GM13977 (cell line): ENCODE measurements at regions not wholly inside any gene's neighbourhood (a gene's known extent, or its start where the extent isn't known, plus 50 kb on each side); places are given as distances from the start of the nearest gene placed in this dataset.

Experiments
- DNase-seq: peaks from one replicate; pipeline ENCODE4 v3.0.0; 2012; ENCODE audit warnings: low spot score
- in situ Hi-C: fragments of 300-500 bp; cut with MboI; formaldehyde crosslinking; loops from one replicate; pipeline ENCODE4 v1.12.0; 2022; ENCODE audit warnings: low sequenced_read_pairs, low pct_unique_long_range_greater_than_20kb, mixed read lengths, inconsistent platforms; ENCODE audit not compliant: unreplicated experiment
- TF ChIP-seq, protein P1 (sequence below): IDR thresholded peaks from 2 replicates; pipeline ENCODE4 v1.5.1; 2012; ENCODE audit warnings: mild to moderate bottlenecking, control low read depth; ENCODE audit not compliant: insufficient read depth; ENCODE audit errors: extremely low read depth, missing control alignments

DNA sequence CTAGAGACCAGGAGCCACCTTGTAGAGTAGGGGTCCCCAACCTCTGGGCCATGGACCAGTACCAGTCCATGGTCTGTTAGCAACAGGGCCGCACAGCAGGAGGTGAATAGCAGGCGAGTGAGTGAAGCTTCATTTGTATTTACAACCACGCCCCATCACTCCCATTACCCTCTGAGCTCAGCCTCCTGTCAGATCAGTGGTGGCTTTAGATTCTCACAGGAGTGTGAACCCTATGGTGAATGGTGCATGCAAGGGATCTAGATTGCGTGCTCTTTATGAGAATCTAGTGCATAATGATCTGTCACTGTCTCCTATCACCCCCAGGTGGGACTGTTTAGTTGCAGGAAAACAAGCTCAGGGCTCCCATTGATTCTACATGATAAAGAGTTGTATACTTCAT, 303.6 kb downstream of the KCNRG start:
- in situ Hi-C loops = no loop called here
- DNase-seq = no peak
- TF ChIP-seq, protein P1, sequence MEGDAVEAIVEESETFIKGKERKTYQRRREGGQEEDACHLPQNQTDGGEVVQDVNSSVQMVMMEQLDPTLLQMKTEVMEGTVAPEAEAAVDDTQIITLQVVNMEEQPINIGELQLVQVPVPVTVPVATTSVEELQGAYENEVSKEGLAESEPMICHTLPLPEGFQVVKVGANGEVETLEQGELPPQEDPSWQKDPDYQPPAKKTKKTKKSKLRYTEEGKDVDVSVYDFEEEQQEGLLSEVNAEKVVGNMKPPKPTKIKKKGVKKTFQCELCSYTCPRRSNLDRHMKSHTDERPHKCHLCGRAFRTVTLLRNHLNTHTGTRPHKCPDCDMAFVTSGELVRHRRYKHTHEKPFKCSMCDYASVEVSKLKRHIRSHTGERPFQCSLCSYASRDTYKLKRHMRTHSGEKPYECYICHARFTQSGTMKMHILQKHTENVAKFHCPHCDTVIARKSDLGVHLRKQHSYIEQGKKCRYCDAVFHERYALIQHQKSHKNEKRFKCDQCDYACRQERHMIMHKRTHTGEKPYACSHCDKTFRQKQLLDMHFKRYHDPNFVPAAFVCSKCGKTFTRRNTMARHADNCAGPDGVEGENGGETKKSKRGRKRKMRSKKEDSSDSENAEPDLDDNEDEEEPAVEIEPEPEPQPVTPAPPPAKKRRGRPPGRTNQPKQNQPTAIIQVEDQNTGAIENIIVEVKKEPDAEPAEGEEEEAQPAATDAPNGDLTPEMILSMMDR = no peak

DNA sequence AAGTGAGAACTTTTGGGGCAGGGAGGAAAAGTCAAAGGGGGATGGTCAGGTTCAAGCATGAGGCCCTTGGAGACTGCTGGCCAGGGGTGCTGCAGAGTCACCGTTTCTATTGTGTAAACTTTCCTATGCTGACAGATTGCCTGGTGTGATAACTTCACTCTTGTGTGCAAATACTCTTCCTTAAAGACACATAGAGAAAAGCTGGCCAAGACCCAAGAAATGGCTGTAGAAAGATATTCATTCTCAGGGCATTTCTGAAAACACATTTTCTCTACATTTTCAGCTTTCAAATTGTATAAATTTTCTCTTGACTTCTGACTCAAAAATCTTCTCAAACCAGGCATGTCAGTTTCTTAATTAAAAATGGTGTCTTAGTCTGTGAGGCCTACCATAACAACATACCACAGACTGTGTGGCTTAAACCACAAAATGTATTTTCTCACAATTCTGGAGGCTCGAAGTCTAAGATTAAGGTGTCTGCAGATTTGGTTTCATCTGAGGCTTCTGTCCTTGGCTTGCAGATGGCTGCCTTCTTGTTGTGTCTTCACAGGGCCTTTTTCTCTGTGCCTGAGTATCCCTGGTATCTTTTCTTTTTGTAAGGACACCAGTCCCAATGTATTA, 304.5 kb downstream of the KCNRG start:
- TF ChIP-seq, protein P1 = no peak
- no peak for DNase-seq
- in situ Hi-C loops = no loop called here

DNA sequence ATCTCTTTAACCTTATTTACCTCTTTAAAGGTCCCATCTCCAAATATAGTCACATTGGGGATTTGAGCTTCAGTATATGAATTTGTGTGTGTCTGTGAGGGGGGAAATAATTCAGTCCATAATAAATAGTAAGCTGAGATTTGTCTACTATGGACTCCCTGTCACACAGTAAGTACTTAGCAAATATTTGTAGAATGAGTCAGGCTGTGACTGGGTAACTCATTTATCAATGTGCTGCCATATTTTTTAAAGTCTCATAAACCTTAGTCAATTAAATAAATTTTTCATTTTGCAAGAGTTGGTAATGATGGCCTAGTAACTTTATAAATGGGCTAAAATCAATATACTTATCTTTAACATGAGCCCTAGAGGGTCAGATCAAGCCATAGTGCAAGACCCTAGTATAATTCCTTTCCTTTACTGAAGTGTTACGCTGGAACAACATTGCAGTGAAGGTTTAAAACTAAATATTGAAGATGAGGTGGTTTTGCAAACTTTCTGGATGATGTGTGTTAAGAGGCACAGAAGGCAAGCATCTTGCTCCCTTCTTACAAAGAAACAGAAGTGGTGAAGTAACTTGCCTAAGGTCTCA, 305.1 kb downstream of the KCNRG start:
- in situ Hi-C loops = no loop called here
- TF ChIP-seq, protein P1 = no peak
- no peak for DNase-seq

DNA sequence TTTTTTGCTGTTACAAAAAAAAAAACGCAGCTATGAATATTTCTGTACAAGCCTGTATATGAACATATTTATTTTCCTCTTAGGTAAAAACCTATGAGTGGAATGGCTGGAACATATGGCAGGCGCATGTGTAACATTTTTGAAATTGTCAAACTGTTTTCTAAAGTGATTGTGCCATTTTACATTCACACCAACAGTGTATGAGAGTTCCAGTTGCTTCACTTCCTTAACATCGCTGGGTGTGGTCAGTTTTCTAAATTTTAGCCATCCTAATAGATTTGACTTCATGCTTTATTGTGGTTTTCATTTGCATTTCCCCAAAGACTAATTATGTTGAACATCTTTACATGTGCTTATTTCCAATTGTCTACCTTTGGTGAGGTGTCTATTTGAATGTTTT, 306.8 kb downstream of the KCNRG start:
- no peak for DNase-seq
- TF ChIP-seq, protein P1 = no peak
- in situ Hi-C loops = no loop called here

DNA sequence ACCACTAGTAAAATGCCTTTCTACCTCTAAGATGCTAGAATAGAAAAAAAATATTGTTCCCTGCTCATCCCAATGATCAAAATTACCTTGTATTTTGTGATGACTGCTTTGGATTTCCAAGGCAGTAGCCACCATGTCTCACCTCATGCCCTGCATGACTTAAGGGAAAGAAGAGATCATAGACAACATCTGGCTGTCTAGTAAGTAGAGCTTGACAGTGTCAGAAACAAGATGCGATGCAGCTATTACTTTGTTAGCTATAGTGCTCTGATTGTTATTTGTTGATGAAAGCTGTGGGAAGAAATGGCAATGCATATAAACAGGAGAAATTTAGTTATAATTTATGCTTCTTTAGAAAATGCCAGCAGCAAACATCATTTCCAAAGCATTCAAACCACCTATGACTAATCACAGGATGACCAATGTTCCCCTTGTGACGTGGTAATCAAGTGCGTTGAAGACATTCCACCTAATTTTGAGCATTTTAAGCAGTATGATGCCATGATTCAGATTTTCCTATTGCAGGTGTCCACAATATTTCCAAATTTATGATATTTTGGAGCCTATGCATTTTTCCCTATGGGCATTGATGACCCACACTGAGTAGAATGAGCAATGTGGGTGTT, 308.3 kb downstream of the KCNRG start:
- in situ Hi-C loops = no loop called here
- no peak for DNase-seq

DNA sequence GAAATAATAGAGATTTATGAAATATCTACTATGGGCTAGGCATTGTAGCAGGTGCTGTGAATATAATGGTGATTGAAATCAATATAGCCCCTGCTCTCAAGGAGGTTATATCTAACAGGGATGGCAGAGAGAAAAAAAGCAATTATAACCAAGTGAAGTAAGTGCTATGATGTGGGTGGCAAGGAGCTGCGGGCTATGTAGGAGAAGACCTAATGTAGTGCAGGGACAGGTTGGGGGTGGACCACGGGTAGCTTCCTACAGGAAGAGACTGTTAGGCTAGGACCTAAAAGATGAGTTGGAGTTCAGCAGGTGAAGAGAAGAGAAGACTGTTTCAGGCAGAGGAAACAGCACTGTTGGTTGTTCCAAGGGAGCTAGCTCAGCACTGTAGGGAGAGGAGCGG, 311.0 kb downstream of the KCNRG start:
- DNase-seq = no peak
- TF ChIP-seq, protein P1 = no peak
- in situ Hi-C loops = no loop called here

More for the DNA sequence above, 308.3 kb downstream of the KCNRG start:
- TF ChIP-seq, protein P1 = no peak
